22Rv1 (cell line): ENCODE measurements at regions not wholly inside any gene's neighbourhood (a gene's known extent, or its start where the extent isn't known, plus 50 kb on each side); places are given as distances from the start of the nearest gene placed in this dataset.

Experiments used
- H3K27ac ChIP-seq: fragments of 450-650 bp; 2 replicates; pipeline ENCODE4 v1.5.1; 2017
- ZFX ChIP-seq: fragments of 450-650 bp; IDR thresholded peaks from 2 replicates; pipeline ENCODE4 v1.6.1; 2017; ENCODE audit warnings: antibody characterized with exemption, borderline replicate concordance
- TF ChIP-seq, protein P1 (sequence below): fragments of 450-650 bp; IDR thresholded peaks from 2 replicates; pipeline ENCODE4 v1.5.1; 2017; ENCODE audit warnings: mild to moderate bottlenecking

DNA sequence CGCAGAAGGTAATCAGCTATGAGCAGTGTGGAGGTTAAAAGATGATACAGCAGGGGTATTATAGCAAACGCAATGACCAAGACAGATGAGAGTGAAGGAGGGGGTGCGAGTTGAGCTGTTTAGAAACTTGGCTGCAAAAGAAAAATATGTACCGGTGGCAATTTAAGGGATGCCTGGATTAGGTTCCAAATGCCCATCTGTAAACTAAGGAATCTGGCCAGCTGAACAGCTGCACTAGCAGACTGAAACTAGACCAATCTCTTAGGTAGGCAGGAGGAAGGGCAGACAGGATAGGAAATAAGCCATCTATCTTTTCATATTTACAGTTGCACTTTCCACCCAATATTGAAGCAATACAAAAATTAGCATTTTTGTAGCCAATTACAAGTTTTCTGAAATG lies 407.6 kb downstream of the HTR1B start:
- no peak overlapping the region for H3K27ac ChIP-seq
- TF ChIP-seq ZFX, result no peak
- TF ChIP-seq, protein P1, sequence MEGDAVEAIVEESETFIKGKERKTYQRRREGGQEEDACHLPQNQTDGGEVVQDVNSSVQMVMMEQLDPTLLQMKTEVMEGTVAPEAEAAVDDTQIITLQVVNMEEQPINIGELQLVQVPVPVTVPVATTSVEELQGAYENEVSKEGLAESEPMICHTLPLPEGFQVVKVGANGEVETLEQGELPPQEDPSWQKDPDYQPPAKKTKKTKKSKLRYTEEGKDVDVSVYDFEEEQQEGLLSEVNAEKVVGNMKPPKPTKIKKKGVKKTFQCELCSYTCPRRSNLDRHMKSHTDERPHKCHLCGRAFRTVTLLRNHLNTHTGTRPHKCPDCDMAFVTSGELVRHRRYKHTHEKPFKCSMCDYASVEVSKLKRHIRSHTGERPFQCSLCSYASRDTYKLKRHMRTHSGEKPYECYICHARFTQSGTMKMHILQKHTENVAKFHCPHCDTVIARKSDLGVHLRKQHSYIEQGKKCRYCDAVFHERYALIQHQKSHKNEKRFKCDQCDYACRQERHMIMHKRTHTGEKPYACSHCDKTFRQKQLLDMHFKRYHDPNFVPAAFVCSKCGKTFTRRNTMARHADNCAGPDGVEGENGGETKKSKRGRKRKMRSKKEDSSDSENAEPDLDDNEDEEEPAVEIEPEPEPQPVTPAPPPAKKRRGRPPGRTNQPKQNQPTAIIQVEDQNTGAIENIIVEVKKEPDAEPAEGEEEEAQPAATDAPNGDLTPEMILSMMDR, result no peak

DNA sequence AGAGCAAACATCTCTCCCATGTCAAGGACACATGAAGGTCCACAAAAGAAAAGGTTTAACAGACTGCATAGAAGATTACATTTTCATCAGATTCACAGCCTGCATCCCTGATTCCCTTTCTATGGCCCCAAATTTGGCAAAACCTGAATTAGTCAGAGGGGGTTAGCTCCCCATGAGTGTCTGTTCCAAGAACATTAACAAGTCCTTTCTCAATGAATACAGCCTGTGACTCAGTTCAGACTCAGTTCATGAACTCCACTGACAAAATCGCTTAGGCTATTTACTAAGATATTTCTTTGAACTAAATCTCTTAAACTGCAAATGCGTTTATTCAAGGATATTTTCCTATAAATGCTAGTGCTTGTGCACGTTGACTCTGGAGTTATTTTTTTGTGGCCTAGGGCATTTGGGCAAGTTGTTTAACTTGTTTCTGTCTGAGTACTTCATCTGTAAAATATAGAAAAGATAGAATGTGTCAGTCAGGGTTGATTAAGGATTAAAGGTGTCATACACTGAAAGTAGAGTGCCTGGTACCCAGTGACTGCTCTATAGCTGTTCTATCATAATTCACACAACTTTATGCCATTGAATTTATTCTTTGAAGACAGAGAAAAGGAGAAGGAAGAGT lies 422.6 kb downstream of the HTR1B start:
- no peak overlapping the region for H3K27ac ChIP-seq
- no peak for TF ChIP-seq ZFX
- TF ChIP-seq, protein P1, result no peak

DNA sequence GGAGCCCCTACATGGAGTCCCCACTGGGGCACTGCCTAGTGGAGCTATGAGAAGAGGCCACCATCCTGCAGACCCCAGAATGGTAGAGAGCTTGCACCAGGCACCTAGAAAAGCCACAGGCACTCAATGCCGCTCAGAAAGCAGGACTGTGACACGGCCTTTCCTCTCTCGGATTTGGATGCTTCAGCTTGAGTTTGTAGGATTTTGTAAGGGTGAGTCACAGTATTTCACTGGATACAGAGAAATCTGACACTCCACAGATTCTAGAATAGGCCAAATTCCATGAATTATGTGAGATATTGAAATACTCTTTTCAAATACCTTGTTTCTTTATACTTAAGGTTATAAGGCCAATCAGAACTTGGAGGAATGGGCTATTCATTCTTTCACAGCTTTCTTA lies 424.5 kb downstream of the HTR1B start:
- TF ChIP-seq, protein P1, result no peak
- no peak for TF ChIP-seq ZFX
- H3K27ac ChIP-seq, result no peak overlapping the region

DNA sequence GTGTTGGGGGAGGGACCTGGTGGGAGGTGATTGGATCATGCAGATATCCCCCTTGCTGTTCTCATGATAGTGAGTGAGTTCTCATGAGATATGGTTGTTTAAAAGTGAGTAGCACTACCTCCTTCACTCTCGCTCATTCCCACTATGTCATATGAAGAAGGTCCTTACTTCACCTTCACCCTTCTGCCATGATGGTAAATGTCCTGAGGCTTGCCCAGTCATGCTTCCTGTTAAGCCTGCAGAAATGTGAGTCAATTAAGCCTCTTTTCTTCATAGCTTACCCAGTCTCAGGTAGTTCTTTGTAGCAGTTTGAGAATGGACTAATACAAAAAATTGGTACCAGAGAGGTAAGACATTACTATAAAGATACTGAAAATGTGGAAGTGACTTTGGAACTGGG lies 425.9 kb downstream of the HTR1B start:
- TF ChIP-seq ZFX, result no peak
- TF ChIP-seq, protein P1, result no peak
- no peak overlapping the region for H3K27ac ChIP-seq

DNA sequence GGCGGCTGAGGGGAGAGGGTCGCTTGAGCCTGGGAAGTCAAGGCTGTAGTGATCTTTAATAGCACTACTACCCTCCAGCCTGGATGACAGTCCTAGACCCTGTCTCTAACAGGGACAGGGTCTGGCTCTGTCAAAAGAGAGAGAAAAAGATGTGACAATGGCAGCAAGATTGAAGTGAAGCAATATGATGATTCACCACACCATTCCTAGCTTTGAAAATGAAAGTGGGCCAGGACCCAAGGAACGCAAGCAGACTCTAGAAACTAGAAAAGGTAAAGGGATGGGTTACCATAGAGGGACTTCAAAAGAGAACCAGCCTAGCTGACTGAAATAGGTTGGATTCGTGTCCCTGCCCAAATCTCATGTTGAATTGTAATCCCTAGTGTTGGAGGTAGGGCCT lies 426.9 kb downstream of the HTR1B start:
- no peak overlapping the region for H3K27ac ChIP-seq
- TF ChIP-seq, protein P1, result no peak

DNA sequence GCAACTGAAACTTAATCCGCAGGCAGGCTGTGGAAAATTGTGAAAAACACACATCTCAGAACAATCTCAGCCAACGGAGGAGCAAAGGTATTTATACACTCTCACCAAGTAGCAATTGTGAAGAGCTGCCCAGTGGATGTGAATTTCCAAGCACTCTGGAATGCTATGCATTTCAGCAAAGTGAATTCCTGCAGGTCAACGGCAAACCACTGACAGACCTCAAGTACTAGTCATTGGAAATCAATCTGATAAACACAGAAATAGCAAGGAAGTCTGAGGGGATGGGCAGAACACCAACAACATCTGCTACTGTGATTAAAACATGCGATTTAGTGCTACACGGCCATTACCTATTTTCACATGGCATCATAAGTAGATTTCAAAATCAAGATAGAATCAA lies 429.1 kb downstream of the HTR1B start:
- no peak for TF ChIP-seq ZFX
- TF ChIP-seq, protein P1, result no peak
- no peak overlapping the region for H3K27ac ChIP-seq

DNA sequence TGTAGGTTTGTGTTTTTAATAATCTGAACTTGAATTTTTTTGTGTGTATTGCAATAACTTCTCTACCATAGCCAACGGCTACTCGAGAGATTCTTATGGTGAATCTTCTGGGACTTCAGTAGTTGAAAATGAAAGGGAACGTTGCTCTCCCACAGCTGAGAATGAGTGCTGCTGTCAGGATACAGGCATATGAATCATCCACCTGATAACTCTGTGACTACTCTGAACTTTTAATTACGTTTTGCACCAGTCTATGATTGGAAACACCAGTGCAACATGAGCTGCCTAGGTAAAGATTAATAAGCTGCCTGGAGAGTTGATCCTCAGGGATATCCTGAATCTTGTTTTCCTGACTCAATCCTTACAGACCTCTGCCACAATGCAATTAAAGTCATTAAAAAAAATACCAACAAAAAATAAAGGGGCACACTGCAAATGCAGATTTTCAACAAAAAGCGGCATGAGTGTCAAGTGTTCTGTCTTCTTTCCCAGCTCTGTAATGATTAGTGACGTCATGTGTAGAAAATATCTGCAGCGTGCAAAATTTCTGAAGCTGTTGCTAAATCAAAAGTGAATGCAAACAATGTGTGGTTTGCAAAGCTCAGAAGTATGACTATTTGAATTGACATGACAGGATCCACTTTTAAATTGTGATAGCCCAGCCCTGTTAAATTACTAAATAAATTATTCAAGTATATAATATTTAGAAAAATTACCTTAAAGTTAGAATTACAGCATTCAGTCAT lies 432.2 kb downstream of the HTR1B start:
- H3K27ac ChIP-seq, result no peak overlapping the region
- no peak for TF ChIP-seq ZFX
- TF ChIP-seq, protein P1, result no peak
